Activated naive CD4-positive, alpha-beta T cell treated with anti-CD3 and anti-CD28 coated beads, Interleukin-2, amount 50 U/mL, for 72 hours (primary cell): ENCODE measurements at regions not wholly inside any gene's neighbourhood (a gene's known extent, or its start where the extent isn't known, plus 50 kb on each side); places are given as distances from the start of the nearest gene placed in this dataset.
"Not testable (repeated sequence)": the region's sequence is repeated elsewhere in the genome, so short reads cannot be mapped to it uniquely, and the experiment has no call there.

Experiments
- ATAC-seq, 2 donors: fragments of 150-1000 bp; cut with Tn5 transposase; 2 replicates each; pipeline ENCODE4 v1.10.0; 2021; ENCODE audit warnings: mild to moderate bottlenecking in 2 of 2, moderate library complexity in 2 of 2
- DNase-seq, 2 donors: peaks; one replicate each; pipeline ENCODE4 v3.0.0; 2021 to 2022; ENCODE audit warnings: low spot score in 2 of 2
- H3K27ac Mint-ChIP-seq, 2 donors: one replicate each; pipeline ENCODE4 v1.8.0; 2022; ENCODE audit warnings: mild to moderate bottlenecking in 2 of 2, mixed read lengths in 2 of 2
- H3K36me3 Mint-ChIP-seq, 2 donors: one replicate each; pipeline ENCODE4 v1.8.0; 2022; ENCODE audit warnings: mixed read lengths in 2 of 2
- H3K9me3 Mint-ChIP-seq, 2 donors: one replicate each; pipeline ENCODE4 v1.8.0; 2022; ENCODE audit warnings: mixed read lengths in 2 of 2

GRCh38 chr16:61182391-61182790, 853.8 kb downstream of the CDH8 start:
- no peak for DNase-seq
- Mint-ChIP-seq H3K27ac (no peak overlapping the region), H3K9me3 (peaks cover 6 to 22% of the 10 kb centered on the region in 2 donors), H3K36me3 (peaks cover 0 to 2% of the 10 kb centered on the region in 2 donors)
- no peak for ATAC-seq

- no peak overlapping the region for H3K27ac Mint-ChIP-seq
- ATAC-seq: no peak
- H3K36me3 Mint-ChIP-seq: peaks cover 0 to 6% of the 10 kb centered on the region in 2 donors
- H3K9me3 Mint-ChIP-seq: peaks cover 10 to 26% of the 10 kb centered on the region in 2 donors
- DNase-seq: no peak
These were observed 854.3 kb downstream of the CDH8 start for GRCh38 chr16:61181982-61182381.

- Mint-ChIP-seq H3K36me3 (peaks cover 0 to 9% of the 10 kb centered on the region in 2 donors), H3K27ac (no peak overlapping the region)
These were observed 856.7 kb downstream of the CDH8 start for GRCh38 chr16:61179561-61179960.

GRCh38 chr16:61165797-61166196, 870.4 kb downstream of the CDH8 start:
- peaks cover 15 to 17% of the 10 kb centered on the region in 2 donors for H3K9me3 Mint-ChIP-seq
- DNase-seq (no peak), ATAC-seq (no peak)
- H3K27ac Mint-ChIP-seq: no peak overlapping the region
- H3K36me3 Mint-ChIP-seq: peaks cover 0 to 9% of the 10 kb centered on the region in 2 donors

More at GRCh38 chr16:61179561-61179960, 856.7 kb downstream of the CDH8 start:
- H3K9me3 Mint-ChIP-seq: peaks cover 25 to 39% of the 10 kb centered on the region in 2 donors
- ATAC-seq: no peak
- no peak for DNase-seq

GRCh38 chr16:61150351-61150750, 885.9 kb downstream of the CDH8 start:
- ATAC-seq (no peak), DNase-seq (no peak)
- Mint-ChIP-seq H3K36me3 (no peaks in the 10 kb centered on the region), H3K27ac (no peak overlapping the region), H3K9me3 (peaks cover 22 to 23% of the 10 kb centered on the region in 2 donors)

- peaks cover 21 to 22% of the 10 kb centered on the region in 2 donors for H3K9me3 Mint-ChIP-seq
These were observed 886.5 kb downstream of the CDH8 start for GRCh38 chr16:61149709-61150108.

GRCh38 chr16:61148930-61149329, 887.3 kb downstream of the CDH8 start:
- ATAC-seq: no peak

More at GRCh38 chr16:61149709-61150108, 886.5 kb downstream of the CDH8 start:
- ATAC-seq: no peak
- Mint-ChIP-seq H3K36me3 (no peaks in the 10 kb centered on the region), H3K27ac (no peak overlapping the region)
- DNase-seq: no peak

GRCh38 chr16:61146429-61146828, 889.8 kb downstream of the CDH8 start:
- Mint-ChIP-seq H3K9me3 (peaks cover 20 to 35% of the 10 kb centered on the region in 2 donors), H3K27ac (no peak overlapping the region), H3K36me3 (no peaks in the 10 kb centered on the region)
- ATAC-seq (no peak), DNase-seq (no peak)

More at GRCh38 chr16:61148930-61149329, 887.3 kb downstream of the CDH8 start:
- no peak overlapping the region for H3K27ac Mint-ChIP-seq
- no peak for DNase-seq
- peaks cover 21 to 24% of the 10 kb centered on the region in 2 donors for H3K9me3 Mint-ChIP-seq
- H3K36me3 Mint-ChIP-seq: no peaks in the 10 kb centered on the region

- Mint-ChIP-seq H3K36me3 (peaks cover 0 to 16% of the 10 kb centered on the region in 2 donors), H3K27ac (no peak overlapping the region), H3K9me3 (peaks cover 20% of the 10 kb centered on the region in 2 donors)
- ATAC-seq: no peak
- no peak for DNase-seq
These were observed 904.8 kb downstream of the CDH8 start for GRCh38 chr16:61131447-61131846.

GRCh38 chr16:61128545-61129323, 907.5 kb downstream of the CDH8 start:
- ATAC-seq: no peak
- Mint-ChIP-seq H3K36me3 (peaks cover 0 to 16% of the 10 kb centered on the region in 2 donors), H3K9me3 (peaks cover 20 to 28% of the 10 kb centered on the region in 2 donors), H3K27ac (no peak overlapping the region)
- DNase-seq: no peak

- DNase-seq (no peak), ATAC-seq (no peak)
- no peak overlapping the region for H3K27ac Mint-ChIP-seq
- peaks cover 9 to 24% of the 10 kb centered on the region in 2 donors for H3K9me3 Mint-ChIP-seq
- peaks cover 0 to 12% of the 10 kb centered on the region in 2 donors for H3K36me3 Mint-ChIP-seq
These were observed 930.7 kb downstream of the CDH8 start for GRCh38 chr16:61105544-61105943.

- DNase-seq (no peak), ATAC-seq (no peak)
- Mint-ChIP-seq H3K36me3 (peaks cover 0 to 2% of the 10 kb centered on the region in 2 donors), H3K9me3 (peaks cover 17 to 24% of the 10 kb centered on the region in 2 donors), H3K27ac (no peak overlapping the region)
These were observed 937.7 kb downstream of the CDH8 start for GRCh38 chr16:61098505-61098904.

GRCh38 chr16:61091300-61091699, 944.9 kb downstream of the CDH8 start:
- Mint-ChIP-seq H3K36me3 (peaks cover 0 to 16% of the 10 kb centered on the region in 2 donors), H3K9me3 (peaks cover 25 to 31% of the 10 kb centered on the region in 2 donors)
- not testable (repeated sequence) for DNase-seq, ATAC-seq, H3K27ac Mint-ChIP-seq

GRCh38 chr16:61083711-61084110, 952.5 kb downstream of the CDH8 start:
- ATAC-seq (no peak), DNase-seq (no peak)
- Mint-ChIP-seq H3K9me3 (peaks cover 5 to 15% of the 10 kb centered on the region in 2 donors), H3K27ac (no peak overlapping the region), H3K36me3 (no peaks in the 10 kb centered on the region)

GRCh38 chr16:61074324-61074723, 961.9 kb downstream of the CDH8 start:
- ATAC-seq: no peak
- H3K27ac Mint-ChIP-seq: no peak overlapping the region
- no peaks in the 10 kb centered on the region for H3K36me3 Mint-ChIP-seq
- H3K9me3 Mint-ChIP-seq: peaks cover 16 to 31% of the 10 kb centered on the region in 2 donors
- DNase-seq: no peak

GRCh38 chr16:61057635-61058034, 978.6 kb downstream of the CDH8 start:
- peaks cover 15 to 17% of the 10 kb centered on the region in 2 donors for H3K9me3 Mint-ChIP-seq
- no peak for ATAC-seq
- DNase-seq: no peak
- peaks cover 0 to 4% of the 10 kb centered on the region in 2 donors for H3K36me3 Mint-ChIP-seq
- no peak overlapping the region for H3K27ac Mint-ChIP-seq

GRCh38 chr16:61050547-61050946, 985.7 kb downstream of the CDH8 start:
- H3K27ac Mint-ChIP-seq: no peak overlapping the region
- H3K9me3 Mint-ChIP-seq: peaks cover 19 to 23% of the 10 kb centered on the region in 2 donors
- H3K36me3 Mint-ChIP-seq: no peaks in the 10 kb centered on the region
- no peak for DNase-seq
- ATAC-seq: no peak

GRCh38 chr16:61045931-61046330, 990.3 kb downstream of the CDH8 start:
- no peak for DNase-seq
- H3K27ac Mint-ChIP-seq: no peak overlapping the region
- no peak for ATAC-seq
- peaks cover 0 to 4% of the 10 kb centered on the region in 2 donors for H3K36me3 Mint-ChIP-seq
- peaks cover 17 to 28% of the 10 kb centered on the region in 2 donors for H3K9me3 Mint-ChIP-seq
